GM21528 (cell line): ENCODE measurements at regions not wholly inside any gene's neighbourhood (a gene's known extent, or its start where the extent isn't known, plus 50 kb on each side); places are given as distances from the start of the nearest gene placed in this dataset.

Experiments
- ATAC-seq: cut with Tn5 transposase; IDR thresholded peaks from one replicate; pipeline ENCODE4 v1.9.1; 2021; ENCODE audit warnings: mild to moderate bottlenecking, moderate library complexity; ENCODE audit not compliant: unreplicated experiment, low FRiP score

DNA sequence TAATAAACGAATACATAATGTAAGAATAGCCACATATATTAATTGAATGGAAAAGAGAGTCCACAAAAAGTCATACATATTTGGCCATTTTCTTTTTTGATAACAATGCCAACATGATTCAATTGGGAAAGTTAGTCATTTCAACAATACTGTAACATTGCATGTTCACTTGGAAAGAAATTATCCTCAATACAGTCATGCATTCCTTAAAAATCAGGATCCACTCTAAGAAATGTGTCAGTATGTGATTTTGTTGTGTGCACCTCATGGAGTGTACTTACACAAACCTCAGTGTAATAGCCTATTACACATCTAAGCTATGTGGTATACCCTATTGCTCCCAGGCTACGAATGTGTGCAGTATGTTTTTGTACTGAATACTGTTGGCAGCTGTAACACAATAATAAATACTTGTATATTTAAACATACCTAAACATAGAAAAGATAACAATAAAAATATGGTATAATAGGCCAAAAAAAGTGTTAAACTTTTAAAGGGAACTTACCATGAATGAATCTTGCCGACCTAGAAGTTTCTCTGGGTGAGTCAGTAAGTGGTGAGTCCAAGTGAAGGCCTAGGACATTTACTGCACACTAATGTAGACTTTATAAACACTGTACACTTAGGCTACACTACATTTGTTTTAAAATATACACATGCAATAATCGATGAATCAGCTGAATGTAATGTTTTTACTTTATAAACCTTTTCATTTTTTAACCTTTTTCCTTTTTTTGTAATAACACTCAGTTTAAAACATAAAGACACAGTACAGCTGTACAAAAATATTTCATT lies 806.8 kb downstream of the PCDH18 start:
- ATAC-seq: no peak

DNA sequence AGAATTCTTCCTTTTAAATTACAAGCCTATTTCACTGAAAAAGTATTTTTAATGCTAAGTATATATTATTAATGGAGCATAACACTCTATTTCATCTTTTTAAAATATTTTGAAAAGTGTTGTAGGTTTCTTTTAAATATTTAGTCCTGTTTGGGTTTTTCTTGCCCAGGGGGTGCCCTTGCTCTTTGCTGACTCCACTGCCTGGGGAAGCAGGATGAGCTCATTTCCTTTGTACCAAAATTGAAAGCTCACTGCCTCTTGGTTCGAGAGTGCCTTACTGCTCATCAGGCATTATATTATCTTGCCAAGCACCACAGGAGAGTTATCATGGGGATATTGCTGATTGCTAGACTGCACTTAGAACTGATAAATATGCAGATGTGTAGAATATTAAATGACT lies 819.2 kb downstream of the PCDH18 start:
- no peak for ATAC-seq

DNA sequence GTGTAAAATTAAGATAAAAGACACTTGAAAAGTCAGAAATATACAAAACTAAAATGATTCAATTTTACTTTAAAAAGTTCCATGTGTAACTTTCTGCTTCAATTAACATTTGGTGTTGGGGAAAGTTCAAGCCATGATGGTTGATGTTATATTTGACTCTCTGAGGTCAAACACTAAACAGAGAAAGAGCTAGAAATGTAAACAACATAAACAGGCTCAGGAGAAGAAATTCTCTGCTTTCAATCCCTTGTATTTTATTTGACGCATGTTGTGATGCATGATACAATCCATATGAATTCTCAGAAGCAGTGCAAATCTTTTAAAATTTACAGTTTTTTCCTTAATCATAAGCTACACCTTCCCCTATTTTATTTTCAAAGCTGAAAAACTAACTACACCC lies 822.4 kb downstream of the PCDH18 start:
- no peak for ATAC-seq

DNA sequence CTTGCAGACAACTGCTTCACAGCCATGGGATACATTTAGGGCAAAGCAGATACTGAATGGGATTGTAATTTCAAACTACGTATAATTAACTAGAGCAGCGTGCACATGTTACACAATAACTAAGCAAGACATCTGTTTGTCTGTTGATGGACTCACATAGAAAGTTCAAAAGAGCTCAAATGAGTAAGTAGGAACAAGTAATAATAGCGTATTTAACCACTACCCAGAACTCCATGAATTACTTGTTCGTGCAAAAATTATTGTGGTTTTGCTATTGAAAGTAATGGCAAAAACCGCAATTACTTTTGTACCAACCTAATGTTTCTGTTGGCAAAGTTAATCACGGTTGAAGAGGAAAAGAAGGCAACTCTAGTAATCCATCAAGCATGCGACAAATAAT lies 825.4 kb downstream of the PCDH18 start:
- no peak for ATAC-seq

DNA sequence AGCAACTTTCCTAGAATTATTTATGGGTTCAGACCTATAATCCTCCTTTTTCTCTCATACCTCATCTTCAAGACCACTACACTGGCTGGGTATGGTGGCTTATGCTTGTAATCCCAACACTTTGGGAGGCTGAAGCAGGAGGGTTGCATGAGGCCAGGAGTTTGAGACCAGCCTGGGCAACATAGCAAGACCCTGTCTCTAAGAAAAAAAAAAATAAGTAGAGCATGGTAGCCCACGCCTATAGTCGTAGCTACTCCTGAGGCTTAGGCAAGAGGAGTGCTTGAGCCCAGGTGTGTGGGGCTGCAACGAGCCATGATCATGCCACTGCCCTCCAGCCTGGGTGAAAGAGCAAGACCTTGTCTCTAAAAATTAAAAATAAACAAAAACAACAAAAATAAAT lies 832.4 kb downstream of the PCDH18 start:
- ATAC-seq: no peak

DNA sequence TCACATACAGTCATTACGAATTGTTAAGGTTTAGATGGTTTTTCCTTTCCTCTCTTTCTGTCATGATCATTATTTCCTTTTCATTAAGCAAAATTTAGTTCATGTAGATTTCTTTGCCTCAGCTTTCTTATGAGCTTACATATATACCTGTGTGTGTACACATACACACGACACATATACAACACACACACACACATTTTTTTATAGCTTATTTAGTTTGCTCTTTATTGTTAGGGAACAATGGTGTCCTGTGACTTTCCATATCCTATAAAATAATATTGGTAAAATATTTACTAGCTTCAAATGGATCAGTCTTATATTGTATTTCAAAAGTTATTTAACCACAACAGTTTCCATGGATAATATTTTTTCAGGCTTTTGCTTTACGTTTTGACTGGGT lies 840.7 kb downstream of the PCDH18 start:
- no peak for ATAC-seq

DNA sequence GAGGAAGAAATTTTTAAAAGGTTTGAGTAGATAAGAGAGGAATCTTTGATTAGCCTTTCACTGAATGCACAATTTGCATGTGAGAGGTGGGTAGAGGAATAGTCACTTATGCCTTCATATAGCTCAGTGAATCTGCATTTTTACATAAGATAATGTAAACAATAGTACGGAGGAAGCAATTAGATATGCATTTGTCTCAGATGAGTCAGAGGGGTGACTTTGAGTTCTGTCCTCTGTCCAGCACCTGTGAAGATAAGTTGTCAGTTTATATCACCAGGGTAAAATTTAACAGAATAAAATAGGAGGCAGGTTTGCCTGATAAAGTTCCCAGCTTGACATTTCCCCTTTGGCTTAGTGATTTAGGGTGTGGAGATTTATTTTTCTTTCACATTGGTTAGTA lies 841.9 kb downstream of the PCDH18 start:
- ATAC-seq: no peak

DNA sequence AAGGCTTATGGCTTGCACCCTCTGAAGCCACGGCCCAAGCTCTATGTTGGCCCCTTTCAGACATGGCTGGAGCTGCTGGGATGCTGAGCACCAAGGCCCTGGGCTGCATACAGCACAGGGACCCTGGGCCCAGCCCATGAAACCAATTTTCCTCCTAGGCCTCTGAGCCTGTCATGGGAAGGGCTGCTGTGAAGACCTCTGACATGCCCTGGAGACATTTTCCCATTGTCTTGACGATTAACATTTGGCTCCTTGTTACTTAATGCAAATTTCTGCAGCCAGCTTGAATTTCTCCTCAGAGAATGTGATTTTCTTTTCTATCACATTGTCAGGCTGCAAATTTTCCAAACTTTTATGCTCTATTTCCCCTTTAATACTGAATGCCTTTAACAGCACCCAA lies 844.7 kb downstream of the PCDH18 start:
- ATAC-seq: no peak

DNA sequence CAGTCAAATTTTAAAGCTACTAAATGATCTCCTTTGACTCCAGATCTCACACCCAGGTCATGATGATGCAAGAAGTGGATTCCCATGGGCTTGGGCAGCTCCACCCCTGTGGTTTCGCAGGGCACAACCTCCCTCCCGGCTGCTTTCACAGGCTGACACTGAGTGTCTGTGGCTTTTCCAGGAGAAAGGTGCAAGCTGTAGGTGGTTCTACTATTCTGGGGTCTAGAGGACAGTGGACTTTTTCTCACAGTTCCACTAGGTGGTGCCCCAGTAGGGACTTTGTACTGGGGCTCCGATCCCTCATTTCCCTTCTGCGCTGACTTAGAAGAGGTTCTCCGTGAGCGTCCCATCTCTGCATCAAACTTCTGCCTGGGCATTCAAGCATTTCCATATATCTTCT lies 845.2 kb downstream of the PCDH18 start:
- ATAC-seq: no peak

DNA sequence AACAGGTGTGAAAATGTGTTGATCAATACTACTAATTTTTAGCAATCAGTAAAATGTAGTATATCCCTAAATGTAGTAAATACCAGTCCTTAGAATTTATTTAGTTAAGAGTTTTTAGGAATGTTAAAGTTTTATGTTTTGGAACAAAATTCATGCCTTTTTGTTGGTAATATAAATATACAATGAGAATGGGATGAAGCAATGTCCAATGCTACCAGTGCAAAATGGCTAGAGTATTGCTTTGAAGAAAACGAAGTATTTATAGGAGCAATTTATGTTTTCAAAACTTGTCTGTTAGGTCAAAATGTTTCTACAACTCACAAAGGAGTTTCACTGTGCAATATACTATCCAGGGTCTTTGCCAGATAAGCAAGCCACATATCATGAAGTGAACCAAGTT lies 851.5 kb downstream of the PCDH18 start:
- ATAC-seq: no peak

DNA sequence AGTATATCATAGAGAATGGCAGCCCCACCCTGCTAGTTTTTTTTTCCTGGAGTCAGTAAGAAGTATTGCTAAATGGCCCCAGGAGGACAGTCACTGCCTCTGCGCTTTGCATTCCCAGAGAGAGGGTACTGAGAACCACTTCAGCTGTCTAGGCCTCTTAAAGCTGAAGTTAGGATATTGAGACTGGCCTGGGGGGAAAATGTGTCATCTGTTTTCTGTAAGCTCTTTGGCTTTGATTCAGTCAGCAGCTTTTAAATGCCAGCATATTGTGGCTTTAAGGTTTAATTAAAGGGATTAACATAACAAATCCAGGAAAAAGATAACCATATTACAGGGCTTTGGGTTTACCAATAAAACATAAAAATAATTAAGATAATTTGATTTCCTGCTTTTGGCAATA lies 852.0 kb downstream of the PCDH18 start:
- ATAC-seq: no peak

DNA sequence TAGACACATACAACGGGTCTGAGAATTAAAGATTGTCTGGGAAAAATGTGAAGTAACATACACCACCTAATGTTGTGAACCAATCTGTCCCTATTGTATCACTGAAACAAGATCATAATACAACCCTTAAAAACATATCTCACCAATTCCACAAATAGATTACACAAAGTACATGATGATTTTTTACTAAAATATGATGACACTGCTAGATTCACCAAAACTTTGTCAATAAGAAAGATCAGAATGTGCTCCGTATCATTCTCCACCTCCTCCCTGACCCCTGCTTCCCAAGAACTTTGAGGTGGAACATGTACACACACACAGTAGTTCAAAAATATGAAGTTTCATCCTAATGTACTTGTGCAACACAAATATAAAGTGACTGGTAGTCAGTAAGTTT lies 862.0 kb downstream of the PCDH18 start:
- ATAC-seq: no peak

DNA sequence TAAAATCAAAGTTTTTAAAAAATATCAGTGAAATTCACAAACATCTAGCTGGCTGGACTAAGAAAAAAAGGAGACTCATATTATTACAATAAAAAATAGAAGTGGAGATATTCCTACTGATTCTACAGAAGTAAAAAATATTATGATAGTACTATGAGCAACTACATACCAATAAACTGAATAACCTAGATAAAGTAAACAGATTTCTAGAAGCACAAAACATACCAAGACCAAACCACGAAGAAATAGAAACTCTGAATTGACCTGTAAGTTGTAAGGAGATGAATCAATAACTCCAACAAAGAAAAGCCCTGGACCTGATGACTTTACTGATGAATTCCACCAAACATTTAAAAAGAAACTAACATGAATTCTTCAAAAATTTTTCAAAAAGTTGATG lies 867.3 kb downstream of the PCDH18 start:
- ATAC-seq: no peak

DNA sequence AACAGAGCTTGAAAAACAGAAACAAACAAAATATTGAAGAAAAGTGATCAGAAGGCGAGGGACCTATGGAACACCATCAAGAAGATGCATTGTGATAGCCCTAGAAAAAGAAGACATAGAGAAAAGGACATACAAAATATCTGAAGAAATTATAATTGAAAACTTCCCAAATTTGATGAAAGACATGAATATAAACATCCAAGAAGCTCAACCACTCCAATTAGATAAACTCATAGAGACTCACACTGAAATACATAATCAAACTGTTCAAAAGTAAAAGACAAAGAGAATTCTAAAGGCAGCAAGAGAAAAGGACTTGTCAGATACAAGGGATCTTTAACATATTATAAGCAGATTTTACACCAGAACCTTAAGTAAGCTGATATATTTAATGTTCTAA lies 869.8 kb downstream of the PCDH18 start:
- no peak for ATAC-seq

DNA sequence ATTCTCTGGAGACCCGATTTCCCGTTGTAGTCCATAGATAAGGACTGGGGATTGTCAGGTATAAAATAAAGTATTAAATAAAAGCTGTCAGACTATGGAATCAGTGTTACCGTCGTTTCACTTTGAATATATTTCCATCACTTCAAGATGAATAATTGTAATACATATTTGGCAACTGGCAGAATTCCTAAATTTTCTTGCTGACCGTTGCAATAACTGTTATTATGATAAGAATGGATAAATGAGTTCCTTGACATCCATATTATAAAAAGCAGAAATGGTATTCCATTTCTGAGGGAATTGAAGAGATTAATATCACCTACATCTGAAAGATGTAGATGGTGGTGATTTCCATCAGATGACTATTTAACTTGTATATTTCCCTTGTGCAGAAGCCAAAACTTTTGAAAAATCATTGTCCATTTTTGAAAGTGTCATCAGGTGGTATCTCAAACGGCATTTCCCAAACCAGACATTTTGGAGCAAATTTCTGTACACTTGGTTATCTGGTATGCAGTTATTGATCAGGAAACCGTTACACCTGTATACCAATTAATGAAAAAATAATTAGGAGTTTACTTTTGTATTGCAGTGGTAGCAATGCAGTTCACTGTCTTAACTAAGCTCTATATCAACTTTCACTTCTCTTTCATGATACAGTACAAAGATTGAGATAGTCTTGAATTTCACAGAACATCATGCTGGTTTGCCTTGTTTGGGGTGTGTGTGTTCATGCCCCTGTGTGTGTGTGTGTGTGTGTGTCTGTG lies 878.5 kb downstream of the PCDH18 start:
- ATAC-seq: no peak

DNA sequence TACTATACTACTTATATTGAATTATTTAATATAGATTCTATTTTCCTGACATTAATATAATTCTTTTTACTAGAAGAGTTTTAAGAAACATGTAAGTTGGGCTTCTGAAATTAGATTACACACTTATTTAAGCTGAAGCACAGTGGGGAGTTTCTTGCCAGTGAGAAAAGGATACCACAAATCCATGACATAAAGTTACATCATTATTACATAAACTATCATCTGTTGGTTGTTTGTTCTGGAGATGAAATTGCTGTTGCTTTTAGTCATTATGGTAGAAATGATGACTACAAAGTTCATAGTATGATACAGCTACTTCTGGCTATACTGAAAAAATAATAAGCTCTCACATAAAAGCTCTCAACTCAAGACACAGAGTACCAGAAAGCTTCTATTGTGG lies 880.4 kb downstream of the PCDH18 start:
- no peak for ATAC-seq

DNA sequence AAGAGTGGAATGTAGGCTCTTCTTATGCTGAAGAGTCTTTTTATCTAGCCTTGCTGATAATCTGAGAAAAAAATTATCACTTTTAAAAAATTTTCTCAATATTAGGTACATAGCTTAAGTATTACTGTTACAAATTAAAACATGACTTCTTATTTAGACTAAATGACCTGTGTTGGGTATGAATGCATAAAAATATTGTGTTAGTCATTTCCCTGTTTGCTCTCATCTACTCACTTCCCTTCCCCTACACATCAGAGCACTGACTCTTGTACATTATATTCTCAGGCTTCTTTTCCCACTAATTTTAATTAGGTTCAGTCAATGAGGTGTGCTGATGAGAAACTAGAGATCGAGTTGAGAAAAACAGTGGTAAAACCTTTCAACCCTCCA lies 881.0 kb downstream of the PCDH18 start:
- ATAC-seq: no peak

DNA sequence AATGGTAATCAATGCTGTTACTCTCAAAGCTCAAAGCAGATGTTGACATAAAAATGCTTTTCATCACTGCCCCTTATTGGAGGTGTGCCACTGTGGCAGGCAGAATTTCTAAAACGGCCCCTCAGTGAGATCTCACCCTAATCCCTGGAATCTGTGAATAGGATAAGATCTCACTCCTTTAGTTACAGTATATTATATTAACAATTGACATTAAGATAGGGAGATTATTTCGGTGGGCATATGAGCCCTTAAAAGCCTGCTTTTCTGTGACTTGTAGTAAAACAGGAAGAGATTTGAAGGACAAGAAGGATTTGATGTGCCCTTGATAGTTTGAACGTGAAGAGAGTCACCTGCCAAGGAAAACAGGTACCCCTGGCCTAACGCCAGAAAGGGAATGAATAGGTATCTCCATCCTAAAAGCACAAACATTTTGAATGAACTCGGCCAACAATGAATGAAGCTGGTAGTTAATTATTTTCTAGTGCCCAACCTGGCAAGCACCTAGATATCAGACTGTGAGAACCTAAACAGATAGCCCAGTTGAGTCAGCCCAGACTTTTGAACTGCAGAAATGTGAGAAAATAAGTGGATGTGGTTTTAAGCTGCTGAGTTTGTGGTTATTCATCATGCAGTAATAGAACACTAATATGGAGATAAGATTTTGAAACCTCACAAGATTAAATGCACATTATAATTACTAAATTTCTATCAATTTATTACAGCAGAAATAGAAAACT lies 881.6 kb downstream of the PCDH18 start:
- ATAC-seq: no peak

DNA sequence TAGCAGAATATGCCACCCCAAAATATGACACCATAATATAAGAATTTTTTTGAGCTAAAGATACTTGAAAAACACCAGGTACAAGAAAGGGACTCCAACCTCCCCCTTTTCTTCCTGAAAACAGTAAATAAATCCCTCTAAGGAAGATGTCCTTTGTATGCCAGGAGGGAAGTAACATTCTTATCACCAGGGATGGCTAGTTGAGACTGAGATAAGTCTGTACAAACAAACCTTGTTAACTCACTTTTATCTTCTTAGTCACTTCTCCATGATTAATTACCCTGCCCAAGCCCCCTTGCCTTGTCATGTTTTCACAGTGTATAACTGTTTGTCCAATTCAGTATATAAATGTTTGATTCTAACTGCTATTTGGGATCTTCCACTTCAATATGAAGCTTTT lies 888.0 kb downstream of the PCDH18 start:
- ATAC-seq: no peak

DNA sequence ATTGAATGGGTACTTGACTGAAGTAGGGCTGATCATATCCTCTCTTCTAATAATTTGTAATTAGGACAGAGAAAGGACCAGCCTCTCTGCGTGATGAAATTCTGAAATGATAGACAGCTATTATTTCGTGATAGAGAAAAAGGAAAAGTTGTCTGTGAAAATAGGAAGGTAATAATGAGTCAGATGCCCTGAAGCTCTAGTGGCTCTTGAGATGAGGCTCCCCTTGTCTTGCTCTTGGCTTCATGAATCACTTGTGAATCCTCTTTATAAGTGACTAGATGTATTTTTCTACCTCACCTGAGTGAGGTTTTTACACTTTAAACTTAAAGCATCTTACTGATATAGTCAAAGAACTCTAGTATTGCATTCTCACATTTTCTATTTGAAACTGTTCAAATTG lies 888.9 kb downstream of the PCDH18 start:
- no peak for ATAC-seq

DNA sequence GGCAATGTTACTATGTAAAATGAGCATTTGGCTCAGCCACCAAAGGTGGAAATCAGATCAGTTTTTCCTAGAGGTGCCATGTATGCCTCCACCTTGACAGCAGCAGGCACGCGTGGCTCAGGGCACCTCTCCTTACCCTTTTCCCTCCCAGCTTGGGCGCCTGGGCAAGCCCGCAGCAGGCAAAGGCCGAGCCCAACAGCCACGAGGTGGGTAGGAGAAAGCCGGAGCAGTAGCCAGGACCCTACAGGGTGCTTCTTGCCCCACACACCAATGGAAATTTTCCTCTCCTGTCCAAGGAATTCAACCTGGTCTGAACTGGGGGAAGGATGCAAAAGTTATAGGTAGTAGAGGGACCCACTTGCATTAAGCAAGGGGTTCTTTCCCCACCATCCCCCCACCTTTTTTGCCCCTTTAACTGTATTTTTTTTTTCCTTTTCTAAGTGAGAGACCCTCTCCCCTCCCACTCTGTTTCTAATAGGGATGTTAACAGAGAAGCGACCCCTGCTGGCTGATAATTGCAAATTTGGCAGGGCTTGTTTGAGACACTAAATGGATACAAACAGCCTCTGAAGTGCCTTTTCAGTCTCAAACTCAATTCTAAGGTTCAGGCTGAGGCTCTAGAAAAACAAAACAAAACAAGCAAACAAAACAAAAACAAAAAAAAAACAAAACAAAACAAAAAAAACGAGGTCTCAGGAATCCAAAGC lies 895.1 kb downstream of the PCDH18 start:
- no peak for ATAC-seq
